ENCODE measurements at regions not wholly inside any gene's neighbourhood (a gene's known extent, or its start where the extent isn't known, plus 50 kb on each side); places are given as distances from the start of the nearest gene placed in this dataset.
"Not testable (repeated sequence)": the region's sequence is repeated elsewhere in the genome, so short reads cannot be mapped to it uniquely, and the experiment has no call there.

DNA sequence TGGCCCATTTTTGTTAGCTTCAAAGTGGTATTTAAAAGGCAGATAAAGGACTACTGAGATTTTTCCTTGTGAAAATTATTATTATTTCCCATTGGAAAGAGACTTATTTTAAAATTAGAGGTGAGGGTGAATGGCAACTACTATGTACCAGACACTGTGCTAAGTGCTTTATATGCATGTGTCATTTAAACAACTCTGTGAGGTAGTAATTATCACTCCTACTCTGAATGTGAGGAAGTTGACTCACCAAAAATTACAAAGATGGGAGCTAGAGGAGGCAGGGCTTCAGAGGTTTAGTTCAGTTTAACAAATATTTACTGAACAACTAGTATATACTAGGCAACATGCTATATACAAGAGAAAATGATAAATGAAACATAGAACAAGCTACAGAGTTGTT lies 78.2 kb downstream of the MSL3 start:
- peaks cover 5% of the 10 kb centered on the region for H3K27me3 Mint-ChIP-seq
- H3K4me3 Mint-ChIP-seq, result no peak overlapping the region
- H3K27ac Mint-ChIP-seq, result no peak overlapping the region
- no peaks in the 10 kb centered on the region for H3K36me3 Mint-ChIP-seq
- peaks cover 2% of the 10 kb centered on the region for H3K4me1 Mint-ChIP-seq
- peaks cover 2% of the 10 kb centered on the region for H3K9me3 Mint-ChIP-seq
- DNase-seq (ENCODE audit: low spot score in 2 of 2) (no peak), ATAC-seq (ENCODE audit: low read depth) (no peak)

DNA sequence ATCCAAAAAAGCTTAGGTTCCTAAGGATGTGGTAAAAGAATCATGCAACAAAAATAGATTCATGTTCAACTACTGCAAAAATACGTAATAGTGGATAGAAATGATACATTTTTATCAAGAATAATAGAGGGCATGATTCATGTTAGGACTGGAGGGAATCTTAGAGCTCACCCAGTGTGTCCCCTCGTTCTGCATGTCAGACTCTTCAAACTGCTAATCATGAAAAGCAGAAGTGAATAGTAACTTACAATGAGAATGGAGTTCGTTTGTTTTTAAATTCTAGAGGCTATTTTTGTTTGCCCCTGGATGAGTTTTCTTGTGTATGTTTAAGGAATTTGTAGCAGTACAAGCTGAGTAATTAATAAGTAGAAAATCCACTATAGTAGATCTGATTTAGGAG lies 79.4 kb downstream of the MSL3 start:
- no peak for ATAC-seq (ENCODE audit: low read depth)
- peaks cover 2% of the 10 kb centered on the region for H3K9me3 Mint-ChIP-seq
- no peak for DNase-seq (ENCODE audit: low spot score in 2 of 2)
- no peak overlapping the region for H3K27ac Mint-ChIP-seq
- no peaks in the 10 kb centered on the region for H3K36me3 Mint-ChIP-seq
- no peak overlapping the region for H3K4me3 Mint-ChIP-seq
- peaks cover 2% of the 10 kb centered on the region for H3K27me3 Mint-ChIP-seq
- peaks cover 2% of the 10 kb centered on the region for H3K4me1 Mint-ChIP-seq

DNA sequence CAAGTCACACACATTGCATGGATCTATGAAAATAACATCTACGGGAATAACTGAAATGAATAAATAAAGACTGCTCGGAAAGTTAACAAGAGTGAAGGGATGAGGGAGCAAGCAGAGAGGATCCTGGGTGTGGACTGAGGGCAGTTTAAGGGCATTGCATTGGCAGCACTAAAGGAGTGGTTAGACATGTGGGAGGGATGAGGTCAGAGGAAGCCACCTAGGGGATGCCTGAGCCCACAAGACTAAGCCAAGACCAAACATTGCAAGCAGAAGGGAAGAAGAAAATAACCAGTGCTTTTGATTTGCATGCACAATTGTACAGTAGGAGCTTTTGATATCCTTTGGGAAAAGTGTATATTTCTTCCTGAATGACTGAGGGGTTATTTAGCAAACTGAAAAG lies 106.1 kb downstream of the MSL3 start:
- H3K9me3 Mint-ChIP-seq, result no peaks in the 10 kb centered on the region
- no peak overlapping the region for H3K27ac Mint-ChIP-seq
- ATAC-seq (ENCODE audit: low read depth) (no peak), DNase-seq (ENCODE audit: low spot score in 2 of 2) (no peak)
- peaks cover 2% of the 10 kb centered on the region for H3K27me3 Mint-ChIP-seq
- no peak overlapping the region for H3K4me3 Mint-ChIP-seq
- no peaks in the 10 kb centered on the region for H3K36me3 Mint-ChIP-seq
- H3K4me1 Mint-ChIP-seq, result peaks cover 2% of the 10 kb centered on the region

DNA sequence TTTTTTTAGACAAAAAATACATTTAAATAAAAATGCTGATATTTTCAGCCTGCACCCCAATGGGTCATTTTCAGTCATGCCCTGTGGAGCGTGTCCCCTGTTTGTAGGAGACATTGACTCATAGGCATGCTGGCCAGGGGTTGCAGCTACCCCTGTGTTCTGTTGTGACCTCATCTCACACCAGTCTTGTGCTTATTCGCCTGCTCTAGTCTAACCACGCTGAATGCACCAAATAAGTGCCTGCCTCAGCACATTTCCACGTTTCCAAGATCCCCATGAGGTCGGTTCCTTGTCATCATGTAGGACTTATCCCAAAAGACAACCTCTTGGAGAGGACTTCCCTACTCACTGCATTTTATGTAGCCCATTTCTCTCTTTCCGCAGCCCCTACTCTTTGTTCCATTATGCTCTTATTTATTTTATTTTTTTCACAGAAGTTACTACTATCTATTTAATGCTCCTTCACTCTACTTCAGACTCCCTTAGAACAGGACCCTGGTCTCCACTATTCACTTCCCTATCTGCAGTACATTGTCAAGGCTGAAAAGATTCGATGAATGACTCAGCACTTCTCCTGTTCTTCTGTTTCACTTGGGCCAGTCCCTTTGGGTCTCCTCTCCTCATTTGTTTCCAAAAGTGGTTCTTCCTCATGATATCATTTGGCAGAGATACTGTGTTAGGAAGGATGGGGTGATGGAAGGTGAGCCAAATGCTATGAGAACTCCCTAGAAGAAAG lies 109.7 kb downstream of the MSL3 start:
- Mint-ChIP-seq H3K9me3 (no peaks in the 10 kb centered on the region), H3K36me3 (no peaks in the 10 kb centered on the region), H3K27me3 (peaks cover 6% of the 10 kb centered on the region), H3K4me3 (no peak overlapping the region), H3K4me1 (peaks cover 2% of the 10 kb centered on the region), H3K27ac (no peak overlapping the region)
- no peak for DNase-seq (ENCODE audit: low spot score in 2 of 2)
- no peak for ATAC-seq (ENCODE audit: low read depth)

- no peaks in the 10 kb centered on the region for H3K9me3 Mint-ChIP-seq
- no peak overlapping the region for H3K4me3 Mint-ChIP-seq
- H3K4me1 Mint-ChIP-seq, result peaks cover 2% of the 10 kb centered on the region
- peaks cover 6% of the 10 kb centered on the region for H3K27me3 Mint-ChIP-seq
- no peaks in the 10 kb centered on the region for H3K36me3 Mint-ChIP-seq
- H3K27ac Mint-ChIP-seq, result no peak overlapping the region
- no peak for ATAC-seq (ENCODE audit: low read depth)
- no peak for DNase-seq (ENCODE audit: low spot score in 2 of 2)
Measured at GRCh38 chrX:11870789-11871188, 112.8 kb downstream of the MSL3 start.

DNA sequence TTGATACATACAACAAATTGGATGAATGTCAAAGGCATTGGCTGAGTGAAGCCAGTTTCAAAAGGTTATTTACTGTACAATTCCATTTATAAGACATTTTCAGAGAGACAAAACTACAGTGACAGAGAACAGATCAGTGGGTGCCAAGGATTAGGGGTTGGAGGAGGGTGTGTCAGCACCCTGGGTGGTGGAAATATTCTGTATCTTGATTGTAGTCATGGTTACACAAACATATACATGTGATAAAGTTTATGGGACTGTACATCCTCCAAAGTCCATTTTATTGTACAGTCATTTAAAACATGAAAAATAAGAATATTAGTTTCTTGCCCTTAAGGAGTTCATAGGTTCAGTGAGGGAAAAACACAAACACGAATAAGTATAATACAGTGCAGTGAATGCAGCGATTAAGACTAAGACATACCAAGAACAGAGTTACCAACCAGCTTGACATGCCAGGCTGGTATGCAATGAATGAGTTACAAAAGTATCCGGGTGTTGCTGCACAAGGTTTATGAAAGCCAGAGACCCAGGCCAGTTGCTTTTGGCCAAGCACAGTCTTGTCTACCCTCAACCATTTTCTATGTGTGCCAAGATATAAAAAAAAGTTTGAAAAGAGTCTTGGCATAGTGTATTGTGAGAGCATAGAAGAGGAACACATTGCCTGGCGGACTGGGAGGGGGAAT lies 123.6 kb downstream of the MSL3 start:
- Mint-ChIP-seq H3K4me1 (no peaks in the 10 kb centered on the region), H3K36me3 (no peaks in the 10 kb centered on the region), H3K9me3 (no peaks in the 10 kb centered on the region), H3K27me3 (peaks cover 4% of the 10 kb centered on the region), H3K4me3 (no peak overlapping the region), H3K27ac (no peak overlapping the region)
- ATAC-seq (ENCODE audit: low read depth), result no peak
- DNase-seq (ENCODE audit: low spot score in 2 of 2), result no peak

DNA sequence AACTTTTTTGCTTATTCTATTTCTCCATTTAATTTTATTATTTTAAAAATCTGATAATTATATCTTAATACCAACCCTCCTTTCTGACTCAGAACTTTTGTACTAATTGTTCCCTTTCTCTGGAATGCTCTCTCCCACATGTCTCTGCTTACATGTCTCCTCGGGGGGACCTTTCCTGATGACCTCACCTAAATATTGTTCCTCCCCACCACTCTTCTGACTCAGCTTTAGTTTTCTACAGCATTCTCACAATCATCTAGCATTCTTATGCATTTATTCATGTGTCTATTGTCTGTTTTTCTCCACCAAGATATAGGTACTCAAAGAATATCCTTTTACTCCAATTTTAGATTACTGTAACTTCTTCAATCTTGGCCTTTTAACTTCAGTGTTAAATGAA lies 128.7 kb downstream of the MSL3 start:
- Mint-ChIP-seq H3K36me3 (no peaks in the 10 kb centered on the region), H3K27me3 (peaks cover 3% of the 10 kb centered on the region)
- ATAC-seq (ENCODE audit: low read depth), result no peak

DNA sequence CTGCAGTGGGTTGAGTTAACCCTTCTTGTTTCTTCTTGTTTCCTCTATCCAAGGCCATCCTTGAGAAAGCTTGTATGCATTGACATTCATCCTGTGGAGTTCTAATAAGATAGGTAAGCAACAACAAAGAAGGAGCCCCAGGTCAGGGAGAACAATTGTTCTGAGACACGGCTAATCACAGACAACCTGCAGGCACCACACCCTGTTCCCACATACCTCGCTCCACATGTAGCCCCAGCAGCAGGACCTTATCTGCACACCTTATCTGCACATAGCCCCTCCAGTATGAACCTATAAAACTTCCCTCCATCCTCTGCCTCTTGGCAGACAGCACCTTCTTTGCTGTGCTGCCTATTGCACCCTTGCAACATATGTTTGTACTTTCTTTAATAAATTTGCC lies 129.1 kb downstream of the MSL3 start:
- H3K27me3 Mint-ChIP-seq, result peaks cover under 1% of the 10 kb centered on the region
- H3K4me1 Mint-ChIP-seq, result no peaks in the 10 kb centered on the region
- no peak for DNase-seq (ENCODE audit: low spot score in 2 of 2)
- no peak overlapping the region for H3K4me3 Mint-ChIP-seq
- H3K36me3 Mint-ChIP-seq, result no peaks in the 10 kb centered on the region
- no peaks in the 10 kb centered on the region for H3K9me3 Mint-ChIP-seq
- ATAC-seq (ENCODE audit: low read depth), result no peak
- H3K27ac Mint-ChIP-seq, result no peak overlapping the region

More for the DNA sequence above, 128.7 kb downstream of the MSL3 start:
- Mint-ChIP-seq H3K4me3 (no peak overlapping the region), H3K9me3 (no peaks in the 10 kb centered on the region), H3K4me1 (no peaks in the 10 kb centered on the region), H3K27ac (no peak overlapping the region)
- DNase-seq (ENCODE audit: low spot score in 2 of 2), result no peak

DNA sequence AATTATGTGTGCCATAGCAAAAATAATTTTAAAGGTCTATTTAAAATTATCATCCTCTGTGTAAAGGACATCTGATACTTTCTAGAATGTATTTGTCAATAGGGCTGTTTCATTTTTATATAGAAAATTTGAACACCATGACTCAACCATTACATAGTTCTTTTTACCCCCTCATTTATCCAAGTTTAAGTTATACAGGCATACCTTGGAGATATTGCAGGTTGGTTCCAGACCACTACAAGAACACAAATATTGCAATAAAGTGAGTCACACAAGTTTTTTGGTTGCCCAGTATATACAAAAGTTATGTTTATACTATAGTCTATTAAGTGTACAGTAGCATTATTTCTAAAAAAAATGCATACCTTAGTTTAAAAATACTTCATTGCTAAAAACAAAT lies 130.4 kb downstream of the MSL3 start:
- no peaks in the 10 kb centered on the region for H3K9me3 Mint-ChIP-seq
- H3K4me3 Mint-ChIP-seq, result no peak overlapping the region
- no peak overlapping the region for H3K27ac Mint-ChIP-seq
- no peak for ATAC-seq (ENCODE audit: low read depth)
- no peak for DNase-seq (ENCODE audit: low spot score in 2 of 2)
- H3K27me3 Mint-ChIP-seq, result no peaks in the 10 kb centered on the region
- no peaks in the 10 kb centered on the region for H3K36me3 Mint-ChIP-seq
- H3K4me1 Mint-ChIP-seq, result no peaks in the 10 kb centered on the region

GRCh38 chrX:11889791-11890190 lies 131.8 kb downstream of the MSL3 start:
- Mint-ChIP-seq H3K4me3 (no peak overlapping the region), H3K9me3 (no peaks in the 10 kb centered on the region), H3K36me3 (no peaks in the 10 kb centered on the region), H3K27me3 (no peaks in the 10 kb centered on the region), H3K27ac (no peak overlapping the region), H3K4me1 (no peaks in the 10 kb centered on the region)
- ATAC-seq (ENCODE audit: low read depth), result no peak
- DNase-seq (ENCODE audit: low spot score in 2 of 2), result no peak

DNA sequence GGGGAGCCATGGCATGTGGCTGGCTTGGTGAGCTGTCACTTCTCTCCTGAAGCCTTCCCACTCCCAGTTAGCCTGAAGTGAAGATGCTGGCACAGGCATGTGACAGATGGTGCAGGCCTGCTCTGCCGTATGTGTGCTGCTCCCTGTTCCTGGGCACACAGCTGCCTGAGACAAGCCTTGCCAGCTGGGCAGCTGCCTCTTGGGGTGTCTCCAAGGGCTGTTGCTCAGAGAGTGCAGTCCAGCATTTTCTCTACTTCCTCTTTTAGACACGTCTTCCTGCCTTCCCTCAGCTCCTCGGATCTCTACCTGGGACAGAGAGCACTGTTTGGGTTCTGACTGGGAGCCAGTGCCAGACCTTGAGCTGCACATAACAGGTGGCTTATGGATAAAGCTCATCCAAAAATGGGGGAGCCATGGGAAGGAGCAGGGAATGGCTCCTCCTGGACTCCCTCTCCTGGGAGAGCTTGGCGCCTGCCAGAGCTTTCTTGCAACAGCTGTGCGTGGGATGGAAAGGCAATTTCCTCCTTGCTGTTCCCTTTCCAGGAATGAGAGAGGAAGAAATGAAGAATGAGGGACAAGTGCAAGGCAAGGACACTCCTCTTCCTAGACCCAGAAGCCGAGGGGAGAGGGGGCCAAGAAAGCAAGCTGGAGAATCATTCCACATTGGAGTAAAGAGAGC lies 132.9 kb downstream of the MSL3 start:
- Mint-ChIP-seq H3K27me3 (no peaks in the 10 kb centered on the region), H3K27ac (no peak overlapping the region), H3K4me1 (no peaks in the 10 kb centered on the region), H3K36me3 (no peaks in the 10 kb centered on the region), H3K4me3 (no peak overlapping the region), H3K9me3 (no peaks in the 10 kb centered on the region)
- no peak for DNase-seq (ENCODE audit: low spot score in 2 of 2)
- ATAC-seq (ENCODE audit: low read depth), result no peak

GRCh38 chrX:11893933-11894710 lies 136.1 kb downstream of the MSL3 start:
- no peaks in the 10 kb centered on the region for H3K9me3 Mint-ChIP-seq

GRCh38 chrX:11899091-11899490 lies 141.1 kb downstream of the MSL3 start:
- no peaks in the 10 kb centered on the region for H3K4me1 Mint-ChIP-seq
- DNase-seq (ENCODE audit: low spot score in 2 of 2), result no peak
- H3K27me3 Mint-ChIP-seq, result peaks cover 9% of the 10 kb centered on the region
- H3K36me3 Mint-ChIP-seq, result no peaks in the 10 kb centered on the region
- H3K4me3 Mint-ChIP-seq, result no peak overlapping the region
- no peak for ATAC-seq (ENCODE audit: low read depth)
- no peaks in the 10 kb centered on the region for H3K9me3 Mint-ChIP-seq
- H3K27ac Mint-ChIP-seq, result no peak overlapping the region

More at GRCh38 chrX:11893933-11894710, 136.1 kb downstream of the MSL3 start:
- DNase-seq (ENCODE audit: low spot score in 2 of 2) (no peak), ATAC-seq (ENCODE audit: low read depth) (no peak)
- no peaks in the 10 kb centered on the region for H3K36me3 Mint-ChIP-seq
- H3K4me3 Mint-ChIP-seq, result no peak overlapping the region
- H3K4me1 Mint-ChIP-seq, result no peaks in the 10 kb centered on the region
- H3K27me3 Mint-ChIP-seq, result peaks cover 4% of the 10 kb centered on the region
- H3K27ac Mint-ChIP-seq, result no peak overlapping the region

- not testable (repeated sequence) for H3K4me1 Mint-ChIP-seq; H3K27ac Mint-ChIP-seq; ATAC-seq (ENCODE audit: low read depth); H3K9me3 Mint-ChIP-seq; H3K27me3 Mint-ChIP-seq; H3K4me3 Mint-ChIP-seq; DNase-seq (ENCODE audit: low spot score in 2 of 2); H3K36me3 Mint-ChIP-seq
Measured at GRCh38 chrX:11905933-11906332, 147.9 kb downstream of the MSL3 start.
